A673 (cell line): ENCODE measurements at regions not wholly inside any gene's neighbourhood (a gene's known extent, or its start where the extent isn't known, plus 50 kb on each side); places are given as distances from the start of the nearest gene placed in this dataset.

Experiments used
- EZH2 ChIP-seq: fragments of 200-600 bp; sonication (generic); IDR thresholded peaks from 2 replicates; pipeline ENCODE4 v1.6.1; 2017; ENCODE audit warnings: borderline replicate concordance, low read depth, mild to moderate bottlenecking, mixed read lengths, antibody characterized with exemption, low read length; ENCODE audit not compliant: poor library complexity, severe bottlenecking
- TF ChIP-seq, protein P1 (sequence below): fragments of 300-800, 200-600 bp; sonication (generic); conservative IDR thresholded peaks from 2 replicates; pipeline ENCODE4 v1.5.1; 2017; ENCODE audit warnings: low read depth, mild to moderate bottlenecking, antibody characterized with exemption, low read length, moderate library complexity, mixed read lengths

DNA sequence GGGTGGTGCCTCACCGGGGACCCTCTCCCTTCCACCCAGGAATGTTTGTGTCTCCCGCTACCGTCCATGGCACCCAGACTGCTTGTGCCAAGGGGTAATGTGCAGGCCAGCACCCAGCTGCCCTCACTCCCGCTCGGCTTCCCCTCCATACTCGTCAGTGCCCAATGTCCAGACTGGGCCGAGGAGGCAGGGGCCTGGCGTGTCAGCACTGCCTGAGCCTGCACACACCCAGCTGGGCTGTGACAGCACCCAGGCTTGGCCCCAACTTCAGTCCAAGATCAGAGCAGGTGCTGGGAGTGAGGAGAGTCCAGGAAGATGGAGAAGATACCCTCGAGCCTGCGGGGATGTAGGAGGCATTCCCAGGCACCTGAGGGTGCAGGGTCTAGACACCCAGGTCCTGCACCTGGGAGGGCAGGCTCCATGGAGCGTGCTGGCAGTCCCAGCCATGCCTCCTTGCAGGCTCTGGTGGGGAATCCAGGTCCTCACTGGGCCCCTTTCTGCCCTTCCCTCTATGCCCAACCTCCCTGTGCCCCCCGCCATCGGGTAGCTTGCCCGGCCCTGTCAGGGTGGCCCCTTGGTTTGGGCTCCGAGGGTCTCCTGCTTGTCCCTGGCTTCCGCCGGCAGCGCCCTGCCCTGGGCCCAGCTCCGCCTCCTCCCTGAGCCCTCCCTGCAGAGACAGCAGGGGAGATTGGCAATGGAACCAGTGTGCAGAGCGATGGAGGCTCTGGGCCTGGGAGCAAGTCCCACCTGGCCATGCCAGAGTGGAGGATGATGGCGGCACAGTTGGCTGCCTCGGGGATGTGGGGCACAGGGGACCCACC is 250.8 kb upstream of the EDIL3 start:
- TF ChIP-seq, protein P1, sequence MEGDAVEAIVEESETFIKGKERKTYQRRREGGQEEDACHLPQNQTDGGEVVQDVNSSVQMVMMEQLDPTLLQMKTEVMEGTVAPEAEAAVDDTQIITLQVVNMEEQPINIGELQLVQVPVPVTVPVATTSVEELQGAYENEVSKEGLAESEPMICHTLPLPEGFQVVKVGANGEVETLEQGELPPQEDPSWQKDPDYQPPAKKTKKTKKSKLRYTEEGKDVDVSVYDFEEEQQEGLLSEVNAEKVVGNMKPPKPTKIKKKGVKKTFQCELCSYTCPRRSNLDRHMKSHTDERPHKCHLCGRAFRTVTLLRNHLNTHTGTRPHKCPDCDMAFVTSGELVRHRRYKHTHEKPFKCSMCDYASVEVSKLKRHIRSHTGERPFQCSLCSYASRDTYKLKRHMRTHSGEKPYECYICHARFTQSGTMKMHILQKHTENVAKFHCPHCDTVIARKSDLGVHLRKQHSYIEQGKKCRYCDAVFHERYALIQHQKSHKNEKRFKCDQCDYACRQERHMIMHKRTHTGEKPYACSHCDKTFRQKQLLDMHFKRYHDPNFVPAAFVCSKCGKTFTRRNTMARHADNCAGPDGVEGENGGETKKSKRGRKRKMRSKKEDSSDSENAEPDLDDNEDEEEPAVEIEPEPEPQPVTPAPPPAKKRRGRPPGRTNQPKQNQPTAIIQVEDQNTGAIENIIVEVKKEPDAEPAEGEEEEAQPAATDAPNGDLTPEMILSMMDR: no peak
- TF ChIP-seq EZH2: no peak
